Lung (tissue), 11 donors: ENCODE measurements at regions not wholly inside any gene's neighbourhood (a gene's known extent, or its start where the extent isn't known, plus 50 kb on each side); places are given as distances from the start of the nearest gene placed in this dataset.
A peak's percentile ranks its signal among the peaks of the same experiment; 100 is the strongest.

Experiments
- ATAC-seq: fragments of 200-7000 bp; cut with Tn5 transposase; one replicate; pipeline ENCODE4 v1.9.1; 2020; ENCODE audit warnings: moderate number of reproducible peaks; ENCODE audit not compliant: insufficient read depth, low FRiP score
- DNase-seq, 3 donors: peaks; one replicate each; pipeline ENCODE4 v3.0.0-alpha.2; 2013 to 2017
- H3K27ac ChIP-seq, 2 donors: one replicate each; pipeline ENCODE4 v1.5.1; 2013; ENCODE audit warnings: mild to moderate bottlenecking in 2 of 2, moderate library complexity in 2 of 2, control low read depth in 1 of 2, inconsistent platforms in 1 of 2, low read depth in 1 of 2, low read length in 1 of 2
- H3K27me3 ChIP-seq, 3 donors: one replicate each; pipeline ENCODE4 v1.5.1; 2013; ENCODE audit warnings: low read length in 2 of 3; ENCODE audit not compliant: control insufficient read depth in 3 of 3, insufficient read depth in 3 of 3
- H3K36me3 ChIP-seq, 4 donors: one replicate each; pipeline ENCODE4 v1.5.1; 2013; ENCODE audit warnings: low read length in 4 of 4, mild to moderate bottlenecking in 1 of 4, moderate library complexity in 1 of 4; ENCODE audit not compliant: control insufficient read depth in 4 of 4, insufficient read depth in 4 of 4
- H3K4me1 ChIP-seq, 5 donors: one replicate each; pipeline ENCODE4 v1.5.1; 2013; ENCODE audit warnings: low read length in 5 of 5, mild to moderate bottlenecking in 2 of 5, moderate library complexity in 1 of 5; ENCODE audit not compliant: control insufficient read depth in 5 of 5, insufficient read depth in 5 of 5
- H3K4me3 ChIP-seq: one replicate; pipeline ENCODE4 v1.5.1; 2013; ENCODE audit warnings: mild to moderate bottlenecking, control low read depth, moderate library complexity
- H3K9ac ChIP-seq, 2 donors: one replicate each; pipeline ENCODE4 v1.5.1; 2013; ENCODE audit warnings: low read length in 2 of 2, control low read depth in 1 of 2; ENCODE audit not compliant: insufficient read depth in 1 of 2
- H3K9me3 ChIP-seq, 4 donors: one replicate each; pipeline ENCODE4 v1.5.1; 2013; ENCODE audit warnings: low read length in 3 of 4, mild to moderate bottlenecking in 1 of 4, moderate library complexity in 1 of 4; ENCODE audit not compliant: control insufficient read depth in 4 of 4, insufficient read depth in 3 of 4
- WGBS, 2 donors: extraction: QIAGEN DNeasy Blood & Tissue Kit; methylation state at CpG; one replicate each; pipeline ENCODE4 v1.1.7; 2013; 5-methylcytosine and 5-hydroxymethylcytosine counted together
- TF ChIP-seq, protein P1 (sequence below): IDR thresholded peaks from 2 replicates; pipeline ENCODE4 v1.5.1; 2012; ENCODE audit warnings: mild to moderate bottlenecking; ENCODE audit errors: control extremely low read depth, extremely low read depth
- donor health status: control.
- donor health status: control.
- donor health status: Bipolar disorder and iron deficiency.
- donor health status: healthy.
- donor health status: DM: yes; HTN: yes; CAD: no.

DNA sequence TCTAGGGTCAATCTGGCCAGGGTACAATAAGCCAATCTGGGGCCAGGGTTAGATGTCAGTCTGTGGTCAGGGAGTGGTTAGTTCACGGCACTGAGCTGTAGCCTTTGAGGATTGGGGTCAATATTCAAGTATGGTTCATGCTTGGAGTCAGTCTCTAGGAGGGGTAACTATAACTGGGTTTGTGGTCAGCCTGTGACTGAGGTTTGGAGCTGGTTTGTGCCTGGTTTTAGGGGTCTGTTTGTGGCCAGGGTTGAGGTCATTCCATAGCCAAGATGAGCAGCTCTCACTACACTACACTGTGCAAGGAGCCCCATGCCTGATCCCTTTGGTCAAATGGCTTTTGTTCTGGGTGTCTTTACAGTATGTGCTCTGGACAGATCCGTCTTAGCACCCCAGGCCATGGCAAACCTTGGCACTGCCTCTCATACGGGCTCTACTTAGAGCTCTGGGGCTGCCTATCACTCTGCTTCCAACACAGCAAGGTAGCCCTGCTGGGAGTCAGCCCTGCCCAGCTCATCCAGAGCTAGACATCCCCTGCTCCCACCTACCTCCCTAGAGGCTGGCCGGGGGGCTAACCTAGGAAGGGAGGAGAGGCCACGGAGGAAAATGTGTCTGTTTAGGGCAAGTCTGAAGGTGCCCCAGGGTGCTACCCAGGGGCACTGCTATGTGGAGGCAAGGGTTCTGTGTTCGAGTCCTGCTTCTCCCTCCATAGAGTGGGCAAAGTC is 63.3 kb upstream of the CORO2B start:
- DNase-seq (no peak), ATAC-seq (no peak)
- Histone ChIP-seq H3K9me3 (peaks cover 0 to 2% (median 0%) of the 10 kb centered on the region in 4 donors), H3K4me1 (peaks cover 3 to 28% (median 8%) of the 10 kb centered on the region in 5 donors), H3K27me3 (no peaks in the 10 kb centered on the region), H3K4me3 (no peak overlapping the region), H3K27ac (no peak overlapping the region), H3K36me3 (no peaks in the 10 kb centered on the region), H3K9ac (no peak overlapping the region)
- 89 to 92% methylated on average over 6 of the region's 6 CpGs for WGBS, 2 donors
- TF ChIP-seq, protein P1, sequence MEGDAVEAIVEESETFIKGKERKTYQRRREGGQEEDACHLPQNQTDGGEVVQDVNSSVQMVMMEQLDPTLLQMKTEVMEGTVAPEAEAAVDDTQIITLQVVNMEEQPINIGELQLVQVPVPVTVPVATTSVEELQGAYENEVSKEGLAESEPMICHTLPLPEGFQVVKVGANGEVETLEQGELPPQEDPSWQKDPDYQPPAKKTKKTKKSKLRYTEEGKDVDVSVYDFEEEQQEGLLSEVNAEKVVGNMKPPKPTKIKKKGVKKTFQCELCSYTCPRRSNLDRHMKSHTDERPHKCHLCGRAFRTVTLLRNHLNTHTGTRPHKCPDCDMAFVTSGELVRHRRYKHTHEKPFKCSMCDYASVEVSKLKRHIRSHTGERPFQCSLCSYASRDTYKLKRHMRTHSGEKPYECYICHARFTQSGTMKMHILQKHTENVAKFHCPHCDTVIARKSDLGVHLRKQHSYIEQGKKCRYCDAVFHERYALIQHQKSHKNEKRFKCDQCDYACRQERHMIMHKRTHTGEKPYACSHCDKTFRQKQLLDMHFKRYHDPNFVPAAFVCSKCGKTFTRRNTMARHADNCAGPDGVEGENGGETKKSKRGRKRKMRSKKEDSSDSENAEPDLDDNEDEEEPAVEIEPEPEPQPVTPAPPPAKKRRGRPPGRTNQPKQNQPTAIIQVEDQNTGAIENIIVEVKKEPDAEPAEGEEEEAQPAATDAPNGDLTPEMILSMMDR, result no peak

GRCh38 chr15:68517285-68517761 is 61.5 kb upstream of the CORO2B start:
- ATAC-seq (no peak), DNase-seq (peak in 2 of 3 donors; percentile 29 to 30)
- Histone ChIP-seq H3K9ac (no peak overlapping the region), H3K4me1 (peaks cover 3 to 16% (median 8%) of the 10 kb centered on the region in 5 donors), H3K27ac (no peak overlapping the region), H3K27me3 (no peaks in the 10 kb centered on the region), H3K9me3 (peaks cover 0 to 2% (median 0%) of the 10 kb centered on the region in 4 donors), H3K36me3 (no peaks in the 10 kb centered on the region), H3K4me3 (no peak overlapping the region)
- TF ChIP-seq, protein P1, result no peak
- 70 to 89% methylated on average over 6 of the region's 6 CpGs for WGBS, 2 donors

GRCh38 chr15:68518046-68518445 is 60.7 kb upstream of the CORO2B start:
- Histone ChIP-seq H3K9me3 (peaks cover 0 to 2% (median 0%) of the 10 kb centered on the region in 4 donors), H3K36me3 (no peaks in the 10 kb centered on the region), H3K4me3 (no peak overlapping the region), H3K9ac (no peak overlapping the region), H3K27me3 (no peaks in the 10 kb centered on the region), H3K27ac (peak overlapping the region in 1 of 2 donors; percentile 28), H3K4me1 (peaks cover 3 to 16% (median 8%) of the 10 kb centered on the region in 5 donors)
- TF ChIP-seq, protein P1, result no peak
- DNase-seq, result no peak
- ATAC-seq, result no peak
- WGBS, 2 donors, result 82 to 88% methylated on average over 6 of the region's 6 CpGs
